ENCODE measurements at regions not wholly inside any gene's neighbourhood (a gene's known extent, or its start where the extent isn't known, plus 50 kb on each side); places are given as distances from the start of the nearest gene placed in this dataset.

GRCh38 chr2:180449171-180449915, 442.2 kb upstream of the CWC22 start (continued):
- TF ChIP-seq TCF7L2 (IDR thresholded peaks at IDR 0.05; ENCODE audit: borderline replicate concordance, extremely low read depth, insufficient read depth, insufficient read length): no peak
- no peak for TF ChIP-seq ZFX (IDR thresholded peaks at IDR 0.05)
- TF ChIP-seq ZNF274 (IDR thresholded peaks at IDR 0.05; ENCODE audit: low read depth, low read length): no peak

GRCh38 chr2:180446492-180446891, 439.4 kb upstream of the CWC22 start:
- ATAC-seq (no peak), DNase-seq (ENCODE audit: low read depth, low spot score) (no peak)
- no peaks in the 10 kb centered on the region for H3K36me3 ChIP-seq (ENCODE audit: control insufficient read depth in 1 of 2, insufficient read depth in 2 of 2, low read length in 2 of 2)
- intact Hi-C loops (cut with micrococcal nuclease): no loop called here
- H2AFZ ChIP-seq (ENCODE audit: low read depth, low read length, poor library complexity, severe bottlenecking): no peak overlapping the region
- no peak overlapping the region for H3K27ac ChIP-seq (ENCODE audit: low read depth, low read length)
- H3K9ac ChIP-seq (ENCODE audit: low read length): no peak overlapping the region
- H3K4me3 ChIP-seq (replicated peaks in 1 of 2; ENCODE audit: low read depth in 1 of 2, low read length in 2 of 2): no peak overlapping the region
- no peaks in the 10 kb centered on the region for H3K4me1 ChIP-seq (ENCODE audit: control insufficient read depth in 1 of 2, insufficient read depth in 2 of 2, low read length in 2 of 2)
- no peaks in the 10 kb centered on the region for H3K27me3 ChIP-seq (ENCODE audit: insufficient read depth, low read length)
- H3K4me2 ChIP-seq (ENCODE audit: low read length): no peak overlapping the region
- TF ChIP-seq MAX (IDR thresholded peaks at IDR 0.05) (no peak), ELF1 (IDR thresholded peaks at IDR 0.05; ENCODE audit: borderline replicate concordance, low read depth) (no peak), ZNF274 (IDR thresholded peaks at IDR 0.05; ENCODE audit: low read depth, low read length) (no peak), JUND (IDR thresholded peaks at IDR 0.05) (no peak), YY1 (IDR thresholded peaks at IDR 0.05; ENCODE audit: extremely low read depth, insufficient replicate concordance, low read depth, low read length) (no peak)
- no peaks in the 10 kb centered on the region for H4K20me1 ChIP-seq (ENCODE audit: insufficient read depth)
- H3K9me2 ChIP-seq (ENCODE audit: insufficient read depth): no peaks in the 10 kb centered on the region
- no peaks in the 10 kb centered on the region for H3K9me3 ChIP-seq (ENCODE audit: control insufficient read depth in 1 of 2, insufficient read depth in 1 of 2, low read depth in 1 of 2, low read length in 2 of 2)
- CTCF ChIA-PET: no interaction called here
- no peaks in the 10 kb centered on the region for H3K79me2 ChIP-seq (ENCODE audit: insufficient read depth, low read length)
- POLR2A ChIA-PET: no interaction called here
- BruUV-seq (replicated peaks): no TSS peak
- RAD21 ChIA-PET (ENCODE audit: low non-redundant PET in 1 of 2, low total read pairs in 2 of 2, uncharacterized antibody in 2 of 2, unreplicated experiment in 2 of 2): no interaction called here

- Histone ChIP-seq H3K4me1 (ENCODE audit: control insufficient read depth in 1 of 2, insufficient read depth in 2 of 2, low read length in 2 of 2) (no peaks in the 10 kb centered on the region), H3K9ac (ENCODE audit: low read length) (no peak overlapping the region), H3K4me3 (replicated peaks in 1 of 2; ENCODE audit: low read depth in 1 of 2, low read length in 2 of 2) (no peak overlapping the region), H3K9me2 (ENCODE audit: insufficient read depth) (no peaks in the 10 kb centered on the region), H3K27ac (ENCODE audit: low read depth, low read length) (no peak overlapping the region), H3K27me3 (ENCODE audit: insufficient read depth, low read length) (no peaks in the 10 kb centered on the region), H3K36me3 (ENCODE audit: control insufficient read depth in 1 of 2, insufficient read depth in 2 of 2, low read length in 2 of 2) (no peaks in the 10 kb centered on the region), H3K79me2 (ENCODE audit: insufficient read depth, low read length) (no peaks in the 10 kb centered on the region), H2AFZ (ENCODE audit: low read depth, low read length, poor library complexity, severe bottlenecking) (no peak overlapping the region), H3K9me3 (ENCODE audit: control insufficient read depth in 1 of 2, insufficient read depth in 1 of 2, low read depth in 1 of 2, low read length in 2 of 2) (no peaks in the 10 kb centered on the region), H4K20me1 (ENCODE audit: insufficient read depth) (no peaks in the 10 kb centered on the region), H3K4me2 (ENCODE audit: low read length) (no peak overlapping the region)
- ChIA-PET CTCF (no interaction called here), POLR2A (no interaction called here), RAD21 (ENCODE audit: low non-redundant PET in 1 of 2, low total read pairs in 2 of 2, uncharacterized antibody in 2 of 2, unreplicated experiment in 2 of 2) (no interaction called here)
- BruUV-seq (replicated peaks): no TSS peak
- ATAC-seq (no peak), DNase-seq (ENCODE audit: low read depth, low spot score) (no peak)
- no peak for TF ChIP-seq POLR2A (IDR thresholded peaks at IDR 0.05; ENCODE audit: borderline replicate concordance, extremely low read depth, insufficient read depth, insufficient read length)
- TF ChIP-seq REST (IDR thresholded peaks at IDR 0.05; ENCODE audit: low read depth): no peak
- intact Hi-C loops (cut with micrococcal nuclease): no loop called here
Measured at GRCh38 chr2:180443888-180444287, 436.8 kb upstream of the CWC22 start.
